HL-60 (cell line): ENCODE measurements at regions not wholly inside any gene's neighbourhood (a gene's known extent, or its start where the extent isn't known, plus 50 kb on each side); places are given as distances from the start of the nearest gene placed in this dataset.

Source experiments
- DNase-seq, 2 experiments: peaks; one replicate each; pipeline ENCODE4 v3.0.0-alpha.2; 2010 to 2020; ENCODE audit warnings: low read depth in 1 of 2, low spot score in 1 of 2
- H3K27ac ChIP-seq: fragments of 250-450 bp; sonication (Bioruptor Pico); replicated peaks from 2 replicates; pipeline ENCODE4 v1.5.1; 2020; ENCODE audit warnings: mild to moderate bottlenecking, moderate library complexity
- H3K27me3 ChIP-seq: fragments of 250-450 bp; sonication (Bioruptor Pico); 2 replicates; pipeline ENCODE4 v1.5.1; 2021; ENCODE audit warnings: mild to moderate bottlenecking, moderate library complexity; ENCODE audit not compliant: insufficient read depth, poor library complexity, severe bottlenecking
- H3K4me3 ChIP-seq: replicated peaks from 2 replicates; pipeline ENCODE4 v1.5.1; 2011; ENCODE audit warnings: mild to moderate bottlenecking, control low read depth, low read length; ENCODE audit not compliant: insufficient read depth
- CTCF ChIP-seq: IDR thresholded peaks from one replicate; pipeline ENCODE4 v1.5.1; 2011; ENCODE audit warnings: low read length, control low read depth, inconsistent platforms; ENCODE audit not compliant: insufficient read depth
- GABPA ChIP-seq: IDR thresholded peaks from 2 replicates; pipeline ENCODE4 v1.6.1; 2012; ENCODE audit warnings: low read depth
- POLR2AphosphoS5 ChIP-seq: IDR thresholded peaks from 2 replicates; pipeline ENCODE4 v1.6.1; 2012; ENCODE audit warnings: low read depth
- REST ChIP-seq: IDR thresholded peaks from 2 replicates; pipeline ENCODE4 v1.6.1; 2012; ENCODE audit warnings: low read depth; ENCODE audit not compliant: insufficient replicate concordance
- SPI1 ChIP-seq: IDR thresholded peaks from 2 replicates; pipeline ENCODE4 v1.6.1; 2012; ENCODE audit warnings: low read depth, mild to moderate bottlenecking, borderline replicate concordance

GRCh38 chr14:66129224-66129623, 356.9 kb upstream of the CCDC196 start:
- H3K27me3 ChIP-seq, result no peaks in the 10 kb centered on the region
- no peak for DNase-seq
- H3K4me3 ChIP-seq, result no peak overlapping the region
- H3K27ac ChIP-seq, result no peak overlapping the region
- no peak for TF ChIP-seq CTCF
- TF ChIP-seq POLR2AphosphoS5, result no peak
- TF ChIP-seq GABPA, result no peak

DNA sequence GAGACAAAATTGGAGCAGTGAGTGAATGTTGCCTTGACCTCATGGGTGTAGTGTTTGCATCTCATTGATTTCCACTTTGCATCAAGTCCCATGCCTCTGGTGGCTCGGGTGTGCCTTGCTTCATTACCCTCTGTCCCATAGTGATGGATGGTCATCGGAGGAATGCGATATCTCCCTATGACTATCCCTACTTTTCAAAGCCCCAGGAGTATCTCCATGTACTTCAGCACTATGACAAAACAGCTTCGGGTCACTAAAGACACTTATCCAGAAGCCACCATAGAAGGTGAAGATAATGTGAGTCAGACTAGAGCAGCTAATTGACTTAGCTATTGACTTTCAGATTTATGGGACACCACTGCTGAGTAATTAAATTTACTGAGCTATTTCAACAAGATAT, 355.1 kb upstream of the CCDC196 start:
- TF ChIP-seq SPI1, result no peak
- Histone ChIP-seq H3K27ac (no peak overlapping the region), H3K27me3 (no peaks in the 10 kb centered on the region), H3K4me3 (no peak overlapping the region)
- DNase-seq, result no peak

GRCh38 chr14:66133666-66134065, 352.5 kb upstream of the CCDC196 start:
- Histone ChIP-seq H3K4me3 (no peak overlapping the region), H3K27ac (no peak overlapping the region), H3K27me3 (no peaks in the 10 kb centered on the region)
- TF ChIP-seq POLR2AphosphoS5 (no peak), CTCF (no peak), GABPA (no peak), SPI1 (no peak), REST (no peak)
- no peak for DNase-seq

DNA sequence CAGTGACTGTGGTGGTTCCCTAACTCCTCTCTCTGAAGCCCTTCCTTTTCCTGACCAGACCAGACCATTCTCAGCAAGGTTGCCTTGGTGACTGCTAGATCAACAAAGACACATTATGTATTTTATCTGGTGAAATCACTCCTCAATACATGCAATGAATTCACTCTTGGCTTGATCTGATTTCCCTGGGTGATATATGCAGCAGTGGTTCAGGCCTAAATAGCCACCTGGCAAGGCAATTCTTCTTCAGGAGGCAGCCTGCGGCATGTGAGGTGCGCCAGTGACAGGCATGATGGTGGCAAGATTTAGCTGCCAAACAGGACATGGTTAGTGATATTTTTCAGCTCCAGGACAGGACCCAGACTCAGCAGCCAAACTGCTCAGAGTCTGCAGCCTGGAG, 350.3 kb upstream of the CCDC196 start:
- no peak overlapping the region for H3K27ac ChIP-seq
- no peak for DNase-seq
- H3K4me3 ChIP-seq, result no peak overlapping the region
- H3K27me3 ChIP-seq, result no peaks in the 10 kb centered on the region
- no peak for TF ChIP-seq SPI1
- TF ChIP-seq POLR2AphosphoS5, result no peak
- TF ChIP-seq CTCF, result no peak
- no peak for TF ChIP-seq REST
- TF ChIP-seq GABPA, result no peak
